OCI-LY1 (cell line): ENCODE measurements at regions not wholly inside any gene's neighbourhood (a gene's known extent, or its start where the extent isn't known, plus 50 kb on each side); places are given as distances from the start of the nearest gene placed in this dataset.

ENCODE experiments used
- CTCF ChIP-seq: fragments of 200-600 bp; sonication (generic), shearing (Covaris generic); IDR thresholded peaks from 2 replicates; pipeline ENCODE4 v1.5.1; 2017; ENCODE audit warnings: mild to moderate bottlenecking, antibody characterized with exemption, low read length, moderate library complexity, mixed read lengths
- EZH2 ChIP-seq: fragments of 200-600 bp; sonication (generic), shearing (Covaris generic); IDR thresholded peaks from 2 replicates; pipeline ENCODE4 v1.8.0; 2017; ENCODE audit warnings: borderline replicate concordance, mixed run types, mild to moderate bottlenecking, antibody characterized with exemption, low read length, moderate library complexity, mixed read lengths

DNA sequence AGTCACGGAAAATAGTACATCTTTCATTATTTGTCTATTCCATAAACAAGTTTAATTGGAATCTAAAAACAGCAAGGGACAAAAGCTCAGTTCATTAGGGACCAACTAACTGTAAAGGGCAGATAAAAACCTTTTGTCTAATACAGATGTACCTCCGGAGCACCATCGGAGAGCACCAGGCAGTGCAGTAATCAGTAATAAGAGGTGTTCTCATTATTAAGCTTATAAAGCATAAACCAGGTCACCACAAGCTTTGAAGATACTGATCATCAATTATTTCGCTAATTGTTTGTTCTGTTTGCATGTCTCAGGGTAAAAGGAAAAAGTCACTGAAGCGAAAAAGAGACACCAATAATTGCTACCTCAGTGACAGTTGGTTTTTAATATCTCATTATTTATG is 207.3 kb upstream of the PRKD1 start:
- TF ChIP-seq CTCF: no peak
- TF ChIP-seq EZH2: no peak
